ENCODE measurements at regions not wholly inside any gene's neighbourhood (a gene's known extent, or its start where the extent isn't known, plus 50 kb on each side); places are given as distances from the start of the nearest gene placed in this dataset.

DNA sequence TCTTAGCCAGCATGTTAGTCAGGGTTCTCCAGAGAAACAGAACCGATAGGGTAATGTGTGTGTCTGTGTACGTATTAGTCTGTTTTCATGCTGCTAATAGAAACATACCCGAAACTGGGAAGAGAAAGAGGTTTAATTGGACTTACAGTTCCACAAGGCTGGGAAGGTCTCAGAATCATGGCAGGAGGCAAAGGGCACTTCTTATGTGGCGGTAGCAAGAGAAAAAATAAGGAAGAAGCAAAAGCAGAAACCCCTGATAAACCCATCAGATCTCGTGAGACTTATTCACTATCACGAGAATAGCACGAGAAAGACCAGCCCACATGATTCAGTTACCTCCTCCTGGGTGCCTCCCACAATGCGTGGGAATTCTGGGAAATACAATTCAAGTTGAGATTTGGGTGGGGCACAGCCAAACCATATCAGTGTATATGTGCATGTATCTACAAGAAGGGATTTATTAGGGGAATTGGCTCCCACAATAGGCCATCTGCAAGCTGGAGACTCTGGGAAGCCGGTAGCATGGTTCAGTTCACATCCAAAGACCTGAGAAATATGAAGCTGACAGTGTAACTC is 173.7 kb upstream of the NECTIN1 start:
- ATAC-seq (ENCODE audit: poor library complexity): no peak
- intact Hi-C loops (cut with DNase I): no loop called here
- no peak for DNase-seq

DNA sequence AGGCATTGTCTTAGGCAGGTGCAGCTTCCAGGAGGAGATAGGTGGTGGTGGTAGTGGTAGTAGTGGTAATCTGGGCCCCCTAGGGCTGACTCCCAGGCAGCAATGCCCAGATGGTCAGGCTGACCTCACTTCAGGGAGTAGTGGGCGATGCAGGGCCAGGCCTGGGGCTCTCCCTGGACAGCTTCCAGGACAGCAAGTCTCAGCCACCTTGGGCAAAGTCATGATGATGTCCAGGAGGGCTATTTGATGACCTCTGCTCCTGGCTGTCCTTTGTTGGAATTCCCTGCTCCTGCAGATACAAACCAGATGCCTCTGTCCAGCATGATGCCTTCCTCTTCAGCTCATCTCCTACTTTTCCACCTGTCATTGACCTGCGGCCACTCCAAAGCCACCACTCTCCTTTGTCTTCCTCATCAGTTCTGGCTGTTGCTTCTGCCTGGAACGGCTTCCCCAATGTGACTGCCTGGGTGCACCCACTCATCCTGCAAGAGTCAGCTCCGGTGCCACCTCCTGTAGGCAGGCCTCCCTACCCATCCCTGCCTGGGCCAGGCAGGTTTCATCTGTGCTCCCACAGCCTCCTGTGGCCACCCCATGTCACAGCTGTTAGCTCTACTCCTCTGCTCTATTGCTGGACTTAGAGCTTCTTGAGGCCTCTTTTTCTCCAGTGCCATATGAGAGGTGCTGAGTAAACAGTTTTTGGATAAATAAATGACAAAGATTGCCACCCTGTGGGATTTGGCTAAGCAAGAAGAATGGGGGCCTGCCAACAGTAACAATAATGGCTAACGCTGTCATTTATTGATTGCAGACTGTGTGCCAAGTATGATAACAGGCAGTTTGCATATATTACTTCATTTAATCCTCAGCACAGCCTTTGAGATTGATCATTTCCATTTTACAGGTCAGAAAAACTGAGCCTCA is 172.9 kb upstream of the NECTIN1 start:
- intact Hi-C loops (cut with DNase I): no loop called here
- DNase-seq: no peak
- ATAC-seq (ENCODE audit: poor library complexity): no peak

- intact Hi-C loops (cut with DNase I): no loop called here
- no peak for DNase-seq
- no peak for ATAC-seq (ENCODE audit: poor library complexity)
These were observed 171.0 kb upstream of the NECTIN1 start for GRCh38 chr11:119899997-119900396.

GRCh38 chr11:119897576-119897975 is 168.6 kb upstream of the NECTIN1 start:
- intact Hi-C loops (cut with DNase I): no loop called here
- ATAC-seq (ENCODE audit: poor library complexity): no peak
- no peak for DNase-seq

DNA sequence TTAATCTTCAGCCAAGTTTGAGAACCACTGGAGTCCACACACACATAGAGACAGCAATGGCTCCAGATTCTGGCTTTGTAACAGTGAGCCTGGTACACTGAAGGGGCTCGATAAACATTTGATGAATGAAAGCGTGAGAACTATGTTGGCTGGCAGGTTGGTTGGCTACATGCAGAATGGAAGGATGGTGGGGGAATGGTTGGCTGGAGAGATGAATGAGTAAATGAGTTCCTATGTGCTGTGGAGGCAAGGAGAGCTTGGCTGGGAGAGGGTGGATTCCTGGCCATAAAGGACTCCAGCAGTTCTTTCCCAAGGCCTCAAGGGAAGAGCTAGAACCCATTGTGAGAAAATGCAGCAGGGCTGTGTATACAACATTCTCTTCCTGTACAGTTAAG is 168.0 kb upstream of the NECTIN1 start:
- DNase-seq (no peak), ATAC-seq (ENCODE audit: poor library complexity) (no peak)
- intact Hi-C loops (cut with DNase I): no loop called here

DNA sequence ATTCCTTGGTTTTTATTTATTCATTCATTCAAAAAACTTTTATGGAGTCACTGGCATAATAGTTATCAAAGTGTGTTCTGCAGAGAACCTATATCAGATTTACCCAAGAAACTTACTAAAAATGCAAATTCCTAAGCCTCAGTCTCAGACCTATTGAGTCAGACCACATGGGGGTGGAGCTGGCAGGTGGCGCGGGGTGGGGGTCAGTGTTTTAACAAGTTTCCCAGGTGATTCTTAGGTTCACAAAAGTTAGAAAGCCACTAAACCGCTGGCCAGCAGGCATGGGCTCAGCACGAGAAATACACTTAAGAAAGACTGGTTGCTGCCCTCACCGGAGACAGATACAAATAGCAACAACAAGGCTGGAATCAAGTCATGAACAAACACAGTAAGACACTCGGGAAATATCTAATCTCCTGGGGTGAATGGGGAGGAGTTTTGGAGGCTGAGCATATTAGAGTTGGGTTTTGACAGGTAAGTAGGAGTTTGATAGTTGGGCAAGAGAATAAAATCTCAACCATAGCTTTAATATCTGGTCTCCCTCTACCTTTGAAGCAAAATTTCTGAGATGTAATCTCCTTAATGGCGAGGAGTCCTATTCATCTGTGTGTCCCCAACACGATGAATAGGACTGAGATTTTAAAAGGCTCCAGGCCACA is 167.5 kb upstream of the NECTIN1 start:
- DNase-seq (no peak), ATAC-seq (ENCODE audit: poor library complexity) (no peak)
- intact Hi-C loops (cut with DNase I): no loop called here

DNA sequence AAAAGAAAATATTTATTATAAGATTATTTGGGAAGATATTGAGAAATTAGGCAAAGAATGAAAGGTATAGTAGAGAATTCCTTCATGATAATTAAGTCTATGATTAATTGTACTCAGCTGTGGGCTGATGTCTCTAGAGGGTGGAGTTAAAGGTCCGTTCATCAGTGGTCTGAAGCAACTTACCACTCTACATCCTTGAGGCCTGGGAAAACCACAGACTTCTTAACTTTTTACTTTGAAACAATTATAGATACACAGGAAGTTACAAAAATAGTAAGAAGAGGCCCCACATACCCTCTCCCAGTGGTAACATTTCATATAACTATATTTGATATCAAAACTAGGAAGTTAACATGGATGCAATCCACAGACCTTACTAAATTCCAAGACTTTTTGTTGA is 167.0 kb upstream of the NECTIN1 start:
- no peak for DNase-seq
- no peak for ATAC-seq (ENCODE audit: poor library complexity)
- intact Hi-C loops (cut with DNase I): no loop called here

GRCh38 chr11:119894916-119895315 is 165.9 kb upstream of the NECTIN1 start:
- no peak for DNase-seq
- ATAC-seq (ENCODE audit: poor library complexity): no peak
- intact Hi-C loops (cut with DNase I): no loop called here

- ATAC-seq (ENCODE audit: poor library complexity): peak; percentile 76
- intact Hi-C loops (cut with DNase I): no loop called here
- peak; percentile 74 for DNase-seq
These were observed 163.4 kb upstream of the NECTIN1 start for GRCh38 chr11:119892311-119892808.

DNA sequence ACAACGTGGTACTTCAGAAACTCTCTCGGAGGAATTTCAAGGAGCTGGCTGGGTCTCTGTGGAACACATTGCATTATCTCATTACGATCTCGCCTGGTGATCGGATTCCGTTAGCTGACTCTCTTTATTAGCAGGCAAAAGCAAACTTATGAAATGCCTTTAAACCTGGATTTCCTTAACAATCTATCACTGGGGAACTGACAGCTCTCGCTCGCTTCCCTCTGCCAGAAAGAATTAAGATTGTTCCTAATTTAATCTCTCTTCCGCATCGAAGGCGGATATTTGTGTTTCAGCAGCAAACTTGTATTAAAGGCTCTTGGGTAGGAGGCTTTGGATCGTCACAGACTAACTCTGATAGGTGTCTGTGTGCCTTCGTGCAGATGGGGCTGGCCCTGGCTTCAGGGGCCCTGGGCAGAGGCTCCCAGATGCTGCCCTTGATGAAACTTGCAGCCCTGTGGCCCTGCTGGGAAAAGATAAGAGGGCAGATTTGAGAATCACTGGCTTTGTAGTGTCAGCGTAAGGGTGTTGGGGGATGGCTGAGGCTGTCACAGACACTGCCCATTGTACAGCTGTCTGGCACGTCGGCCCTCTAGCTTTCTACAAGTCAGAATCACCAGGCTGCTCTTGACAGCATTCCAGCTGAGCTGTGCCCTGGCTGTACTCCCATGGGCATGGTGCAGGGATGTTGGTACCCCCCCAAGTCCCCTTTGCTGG is 162.2 kb upstream of the NECTIN1 start:
- peak; percentile 88 for ATAC-seq (ENCODE audit: poor library complexity)
- intact Hi-C loops (cut with DNase I): loop anchor here (2.0 kb wide), 1 partner anchor 112 kb away; no protein-coding TSS in a partner anchor
- peak; percentile 86 for DNase-seq

DNA sequence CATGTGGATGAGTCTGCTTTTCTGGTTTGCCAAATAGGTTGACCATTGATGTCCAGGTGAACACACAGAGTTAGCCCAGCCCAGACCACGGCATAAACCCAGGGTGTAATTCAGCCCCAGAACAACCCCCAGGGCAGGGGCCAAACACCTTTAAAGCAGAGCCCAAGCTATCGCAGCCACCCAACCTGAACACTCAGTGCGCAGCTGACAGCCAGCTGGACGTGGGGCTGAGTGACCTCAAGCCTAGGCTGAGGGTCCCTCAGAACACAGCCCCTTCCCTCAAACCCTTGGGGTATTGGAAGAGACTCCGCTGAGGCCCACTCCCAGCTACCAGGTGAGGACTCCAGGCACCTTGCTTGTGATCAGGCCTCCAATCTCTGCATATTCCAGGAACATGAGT is 161.5 kb upstream of the NECTIN1 start:
- ATAC-seq (ENCODE audit: poor library complexity) (no peak), DNase-seq (no peak)
- intact Hi-C loops (cut with DNase I): loop anchor here (2.0 kb wide), 1 partner anchor 112 kb away; no protein-coding TSS in a partner anchor

DNA sequence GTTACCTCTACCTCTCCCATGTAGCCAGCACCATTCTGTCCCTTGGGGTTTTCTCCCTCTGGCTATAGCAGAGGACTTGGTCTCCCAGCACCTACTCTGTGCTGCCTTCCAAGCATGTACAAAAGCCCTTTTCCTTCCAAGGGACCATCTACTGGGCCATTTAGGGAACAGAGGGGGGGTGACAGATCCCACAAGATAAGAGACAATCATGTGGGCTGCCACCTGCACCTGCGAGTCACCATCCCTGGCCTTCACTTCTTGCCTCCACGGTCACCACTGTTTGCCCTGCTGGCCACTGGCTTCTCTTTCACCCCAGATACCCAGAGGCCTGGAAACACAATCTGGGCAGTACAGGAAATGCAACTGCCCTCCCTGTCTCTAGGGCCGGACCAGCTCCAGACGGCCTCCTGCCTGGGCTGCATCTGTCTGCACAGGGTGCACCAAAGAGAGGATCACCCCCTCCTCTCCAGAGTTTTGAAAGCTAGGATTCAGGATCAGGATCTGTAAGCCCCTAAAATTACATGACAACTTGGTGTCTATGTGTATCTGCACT is 160.8 kb upstream of the NECTIN1 start:
- DNase-seq (no peak), ATAC-seq (ENCODE audit: poor library complexity) (no peak)
- intact Hi-C loops (cut with DNase I): loop anchor here (2.0 kb wide), 1 partner anchor 111 kb away; no protein-coding TSS in a partner anchor

GRCh38 chr11:119889111-119889510 is 160.1 kb upstream of the NECTIN1 start:
- intact Hi-C loops (cut with DNase I): no loop called here
- no peak for DNase-seq
- no peak for ATAC-seq (ENCODE audit: poor library complexity)

- peak; percentile 16 for ATAC-seq (ENCODE audit: poor library complexity)
- intact Hi-C loops (cut with DNase I): no loop called here
These were observed 159.1 kb upstream of the NECTIN1 start for GRCh38 chr11:119888119-119888518.

DNA sequence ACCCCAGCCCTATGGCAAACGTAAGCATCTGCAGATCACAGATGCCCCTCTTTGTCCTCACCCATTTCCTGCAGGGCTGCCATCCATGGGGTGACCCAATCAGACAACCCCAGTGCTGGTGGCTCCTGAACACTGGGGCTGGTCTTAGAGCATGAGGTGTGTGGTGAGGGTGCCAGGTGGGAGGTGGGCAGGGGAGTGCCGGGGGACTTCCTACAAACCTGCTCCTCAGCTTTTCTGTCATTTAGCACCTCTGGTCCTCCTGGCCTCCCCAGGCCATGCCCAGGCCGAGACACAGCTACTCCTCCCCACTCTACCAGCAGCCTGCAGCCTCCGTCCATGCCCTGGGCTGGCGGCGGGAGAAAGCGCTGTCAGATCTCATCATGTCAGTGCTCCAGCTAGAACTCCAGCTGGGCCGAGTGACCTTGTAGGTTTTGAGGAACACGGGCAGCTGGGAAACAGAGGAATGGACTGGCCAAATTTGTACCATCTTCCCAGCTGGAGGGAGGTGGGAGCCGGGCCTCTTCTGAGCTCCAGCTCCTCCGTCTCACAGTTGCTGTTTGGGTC is 157.7 kb upstream of the NECTIN1 start:
- intact Hi-C loops (cut with DNase I): no loop called here

More at GRCh38 chr11:119888119-119888518, 159.1 kb upstream of the NECTIN1 start:
- no peak for DNase-seq

DNA sequence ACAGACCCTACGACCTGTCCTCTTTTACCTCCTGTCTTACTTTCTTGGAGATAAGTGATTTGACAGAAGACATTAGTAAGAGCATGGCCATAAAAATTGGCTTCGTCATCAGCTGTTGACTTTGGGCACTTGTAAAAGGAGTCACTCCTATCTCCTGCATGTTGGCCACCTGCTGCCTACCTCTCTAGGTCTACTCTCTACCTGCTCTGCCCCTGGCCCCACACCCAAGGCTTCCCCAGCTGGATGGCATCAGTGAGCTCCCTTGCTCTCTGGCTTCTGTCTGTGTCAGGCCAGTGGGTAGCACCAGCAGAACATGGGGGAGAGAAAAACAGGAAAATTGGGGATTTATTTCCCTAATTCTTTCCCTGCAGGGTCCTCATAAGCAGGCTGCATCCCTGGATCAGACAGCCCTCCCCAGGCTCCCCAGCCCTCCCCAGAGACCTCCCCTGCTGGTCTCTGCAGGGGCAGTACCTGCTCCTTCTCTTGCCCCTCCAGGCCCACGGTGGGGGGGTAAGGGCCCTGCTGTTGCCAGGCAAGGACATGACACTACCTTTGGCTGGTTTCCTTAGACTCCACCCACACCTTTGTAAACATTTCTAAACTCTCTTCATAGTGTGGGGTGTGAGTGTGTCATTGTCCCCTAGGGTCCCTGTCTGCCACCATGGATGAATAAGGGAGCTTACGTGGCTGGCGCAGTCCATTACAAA is 157.0 kb upstream of the NECTIN1 start:
- ATAC-seq (ENCODE audit: poor library complexity): no peak
- DNase-seq: no peak
- intact Hi-C loops (cut with DNase I): no loop called here

More for the DNA sequence above, 157.7 kb upstream of the NECTIN1 start:
- ATAC-seq (ENCODE audit: poor library complexity) (no peak), DNase-seq (no peak)

GRCh38 chr11:119885067-119885466 is 156.1 kb upstream of the NECTIN1 start:
- ATAC-seq (ENCODE audit: poor library complexity) (no peak), DNase-seq (no peak)
- intact Hi-C loops (cut with DNase I): no loop called here

DNA sequence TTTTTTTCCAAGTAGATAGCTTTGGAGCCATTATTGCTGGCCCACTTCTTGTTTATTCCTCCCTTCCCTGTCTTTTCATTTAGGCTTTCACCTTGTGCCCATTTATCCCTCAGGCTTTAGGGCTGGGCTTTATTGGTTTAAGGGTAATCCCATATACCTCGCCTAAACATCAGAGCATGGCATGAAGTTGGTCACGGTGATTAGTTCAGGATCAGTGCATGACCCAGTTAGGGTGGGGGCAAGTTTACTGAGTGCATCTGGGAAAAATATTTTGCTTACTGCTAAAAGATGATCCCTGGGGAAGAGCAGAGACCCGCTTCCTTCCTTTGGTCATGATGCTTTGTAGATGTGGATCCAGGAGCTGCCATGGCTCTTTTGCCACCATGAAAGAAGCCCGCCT is 153.3 kb upstream of the NECTIN1 start:
- intact Hi-C loops (cut with DNase I): no loop called here
- ATAC-seq (ENCODE audit: poor library complexity): no peak
- DNase-seq: no peak
